Nephron progenitor cell (in vitro differentiated cells): ENCODE measurements at regions not wholly inside any gene's neighbourhood (a gene's known extent, or its start where the extent isn't known, plus 50 kb on each side); places are given as distances from the start of the nearest gene placed in this dataset.
"Not testable (repeated sequence)": the region's sequence is repeated elsewhere in the genome, so short reads cannot be mapped to it uniquely, and the experiment has no call there.

ENCODE experiments used
- DNase-seq: peaks from one replicate; pipeline ENCODE4 v3.0.0; 2021
- H3K27ac Mint-ChIP-seq: 2 replicates; pipeline ENCODE4 v1.8.0; 2021; ENCODE audit warnings: mild to moderate bottlenecking, moderate library complexity, mixed read lengths
- H3K27me3 Mint-ChIP-seq: 2 replicates; pipeline ENCODE4 v1.8.0; 2021; ENCODE audit warnings: mild to moderate bottlenecking, low read depth, mixed read lengths; ENCODE audit not compliant: poor library complexity
- H3K36me3 Mint-ChIP-seq: 2 replicates; pipeline ENCODE4 v1.8.0; 2021; ENCODE audit warnings: low read depth, mixed read lengths
- H3K4me1 Mint-ChIP-seq: 2 replicates; pipeline ENCODE4 v1.8.0; 2021; ENCODE audit warnings: mixed read lengths
- H3K4me3 Mint-ChIP-seq: 2 replicates; pipeline ENCODE4 v1.8.0; 2021; ENCODE audit warnings: mild to moderate bottlenecking, moderate library complexity, mixed read lengths
- H3K9me3 Mint-ChIP-seq: 2 replicates; pipeline ENCODE4 v1.8.0; 2021; ENCODE audit warnings: mild to moderate bottlenecking, moderate library complexity, mixed read lengths
- TF ChIP-seq, protein P1 (sequence below): fragments of 200-600 bp; sonication (generic); IDR thresholded peaks from 2 replicates; pipeline ENCODE4 v1.5.0; 2021; ENCODE audit warnings: antibody characterized with exemption

DNA sequence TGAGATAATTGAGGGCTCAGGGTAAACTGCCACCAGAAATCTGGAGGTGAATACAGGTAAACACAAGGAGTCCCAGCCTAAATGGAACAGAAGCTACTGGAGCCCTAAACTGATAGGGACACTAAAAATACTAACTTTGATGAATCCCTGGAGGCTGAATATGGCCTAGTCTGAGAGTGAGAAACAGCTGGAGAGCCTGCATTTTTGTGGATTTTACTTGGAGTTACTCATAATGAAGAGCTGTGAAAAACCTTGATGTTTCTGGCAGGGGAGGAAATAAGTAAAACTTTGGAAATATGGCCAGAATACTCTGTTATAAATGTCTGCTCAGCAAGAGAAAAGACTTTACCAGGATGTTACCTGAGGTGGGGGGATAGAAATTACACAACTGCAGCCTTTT is 164.4 kb downstream of the LIPI start:
- H3K4me1 Mint-ChIP-seq, result no peaks in the 10 kb centered on the region
- H3K36me3 Mint-ChIP-seq, result peaks cover 57% of the 10 kb centered on the region
- H3K27me3 Mint-ChIP-seq, result no peaks in the 10 kb centered on the region
- no peak for DNase-seq
- H3K4me3 Mint-ChIP-seq, result no peak overlapping the region
- TF ChIP-seq, protein P1, sequence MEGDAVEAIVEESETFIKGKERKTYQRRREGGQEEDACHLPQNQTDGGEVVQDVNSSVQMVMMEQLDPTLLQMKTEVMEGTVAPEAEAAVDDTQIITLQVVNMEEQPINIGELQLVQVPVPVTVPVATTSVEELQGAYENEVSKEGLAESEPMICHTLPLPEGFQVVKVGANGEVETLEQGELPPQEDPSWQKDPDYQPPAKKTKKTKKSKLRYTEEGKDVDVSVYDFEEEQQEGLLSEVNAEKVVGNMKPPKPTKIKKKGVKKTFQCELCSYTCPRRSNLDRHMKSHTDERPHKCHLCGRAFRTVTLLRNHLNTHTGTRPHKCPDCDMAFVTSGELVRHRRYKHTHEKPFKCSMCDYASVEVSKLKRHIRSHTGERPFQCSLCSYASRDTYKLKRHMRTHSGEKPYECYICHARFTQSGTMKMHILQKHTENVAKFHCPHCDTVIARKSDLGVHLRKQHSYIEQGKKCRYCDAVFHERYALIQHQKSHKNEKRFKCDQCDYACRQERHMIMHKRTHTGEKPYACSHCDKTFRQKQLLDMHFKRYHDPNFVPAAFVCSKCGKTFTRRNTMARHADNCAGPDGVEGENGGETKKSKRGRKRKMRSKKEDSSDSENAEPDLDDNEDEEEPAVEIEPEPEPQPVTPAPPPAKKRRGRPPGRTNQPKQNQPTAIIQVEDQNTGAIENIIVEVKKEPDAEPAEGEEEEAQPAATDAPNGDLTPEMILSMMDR, result no peak
- no peak overlapping the region for H3K27ac Mint-ChIP-seq
- peaks cover 71% of the 10 kb centered on the region for H3K9me3 Mint-ChIP-seq

- no peak overlapping the region for H3K4me3 Mint-ChIP-seq
- H3K27me3 Mint-ChIP-seq, result no peaks in the 10 kb centered on the region
- no peak for DNase-seq
- H3K9me3 Mint-ChIP-seq, result peaks cover 63% of the 10 kb centered on the region
- H3K27ac Mint-ChIP-seq, result no peak overlapping the region
- H3K4me1 Mint-ChIP-seq, result no peaks in the 10 kb centered on the region
- TF ChIP-seq, protein P1, result no peak
- H3K36me3 Mint-ChIP-seq, result peaks cover 53% of the 10 kb centered on the region
These were observed 170.4 kb downstream of the LIPI start for GRCh38 chr21:14040386-14040785.

DNA sequence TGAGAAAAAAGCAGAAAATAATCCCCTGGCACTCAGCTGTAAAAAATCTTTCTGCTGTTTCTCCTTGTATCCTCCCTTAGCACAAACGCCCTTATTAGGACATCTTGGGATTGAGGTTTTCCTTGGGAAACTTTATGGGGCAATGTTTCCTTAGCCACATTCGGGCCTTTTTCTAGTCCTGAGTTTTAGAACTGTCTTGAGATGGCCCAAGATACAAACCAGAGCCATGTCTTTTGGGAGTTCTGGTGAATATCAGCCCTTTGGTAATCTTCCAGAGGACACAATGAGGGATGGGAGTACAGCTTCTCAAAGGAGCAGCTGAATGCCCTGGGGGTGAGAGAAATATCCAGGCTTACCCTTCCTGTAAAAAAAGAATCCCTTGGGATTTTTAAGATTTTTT is 182.1 kb downstream of the LIPI start:
- DNase-seq, H3K27ac Mint-ChIP-seq, H3K27me3 Mint-ChIP-seq: not testable (repeated sequence)
- Mint-ChIP-seq H3K4me3 (peak overlapping the region; percentile 90), H3K36me3 (peaks cover 15% of the 10 kb centered on the region), H3K4me1 (peaks cover 14% of the 10 kb centered on the region), H3K9me3 (peaks cover 36% of the 10 kb centered on the region)

- peak overlapping the region; percentile 90 for H3K4me3 Mint-ChIP-seq
- peaks cover 14% of the 10 kb centered on the region for H3K4me1 Mint-ChIP-seq
These were observed 183.4 kb downstream of the LIPI start for GRCh38 chr21:14027235-14027869.

DNA sequence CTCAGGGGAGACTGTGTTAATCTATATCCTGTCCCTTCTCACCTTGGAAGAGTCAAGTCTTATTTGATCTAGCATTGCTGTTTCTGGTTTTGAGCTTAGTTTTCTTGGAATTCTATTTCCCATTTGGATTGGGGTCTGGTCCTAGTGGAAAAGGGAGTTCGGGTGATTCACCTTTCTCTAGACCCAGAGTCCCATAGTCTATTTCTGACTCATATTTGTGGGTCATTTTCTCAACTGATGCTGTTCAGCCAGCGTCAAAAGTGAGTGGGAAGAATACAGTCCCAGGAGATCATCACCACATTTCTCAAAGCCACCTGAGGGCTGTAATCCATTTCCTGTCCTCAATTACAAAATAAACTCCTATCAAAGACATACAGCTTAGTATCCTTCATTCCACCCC is 190.6 kb downstream of the LIPI start:
- not testable (repeated sequence) for H3K4me1 Mint-ChIP-seq, DNase-seq, H3K4me3 Mint-ChIP-seq, H3K36me3 Mint-ChIP-seq, H3K27ac Mint-ChIP-seq, H3K27me3 Mint-ChIP-seq
- peaks cover 36% of the 10 kb centered on the region for H3K9me3 Mint-ChIP-seq

More at GRCh38 chr21:14027235-14027869, 183.4 kb downstream of the LIPI start:
- Mint-ChIP-seq H3K9me3 (peaks cover 36% of the 10 kb centered on the region), H3K36me3 (peaks cover 12% of the 10 kb centered on the region), H3K27ac (peak overlapping the region; percentile 98)
- not testable (repeated sequence) for H3K27me3 Mint-ChIP-seq
- peak; percentile 72 for DNase-seq

GRCh38 chr21:14015841-14016240 is 194.9 kb downstream of the LIPI start:
- H3K27me3 Mint-ChIP-seq, H3K4me3 Mint-ChIP-seq, H3K27ac Mint-ChIP-seq, DNase-seq, H3K4me1 Mint-ChIP-seq, H3K36me3 Mint-ChIP-seq: not testable (repeated sequence)
- H3K9me3 Mint-ChIP-seq, result peaks cover 57% of the 10 kb centered on the region

- not testable (repeated sequence) for DNase-seq, H3K4me3 Mint-ChIP-seq, H3K36me3 Mint-ChIP-seq, H3K4me1 Mint-ChIP-seq, H3K27me3 Mint-ChIP-seq, H3K27ac Mint-ChIP-seq
- peaks cover 55% of the 10 kb centered on the region for H3K9me3 Mint-ChIP-seq
These were observed 196.9 kb downstream of the LIPI start for GRCh38 chr21:14013623-14014498.

DNA sequence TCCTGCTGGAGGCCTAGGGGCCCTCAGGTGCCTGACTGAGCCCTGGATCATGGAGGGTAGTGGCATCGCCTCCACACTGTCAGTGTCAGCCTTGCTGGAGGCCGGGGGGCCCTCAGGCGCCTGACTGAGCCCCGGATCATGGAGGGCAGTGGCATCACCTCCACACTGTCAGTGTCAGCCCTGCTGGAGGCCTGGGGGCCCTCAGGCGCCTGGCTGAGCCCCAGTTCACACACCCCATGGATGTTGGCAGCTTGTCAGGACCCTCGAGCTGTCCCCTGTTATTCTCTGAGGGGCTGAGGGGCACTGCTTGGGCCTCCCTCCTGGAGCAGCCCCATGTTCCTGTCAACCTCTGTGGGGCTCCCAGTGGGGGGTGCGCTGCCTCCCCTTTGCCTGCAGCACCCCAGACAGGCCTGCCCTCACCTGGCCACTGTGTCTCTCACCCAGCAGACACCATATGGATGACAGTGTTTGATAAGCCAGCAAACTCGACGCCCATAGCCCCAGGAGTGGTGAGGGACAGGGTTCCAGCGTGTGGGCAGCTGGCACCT is 197.6 kb downstream of the LIPI start:
- no peaks in the 10 kb centered on the region for H3K27me3 Mint-ChIP-seq
- no peak for DNase-seq
- H3K4me3 Mint-ChIP-seq, result no peak overlapping the region
- H3K4me1 Mint-ChIP-seq, result no peaks in the 10 kb centered on the region
- no peak overlapping the region for H3K27ac Mint-ChIP-seq
- H3K36me3 Mint-ChIP-seq, result no peaks in the 10 kb centered on the region
- TF ChIP-seq, protein P1, result no peak
- H3K9me3 Mint-ChIP-seq, result peaks cover 54% of the 10 kb centered on the region
